ENCODE measurements at regions not wholly inside any gene's neighbourhood (a gene's known extent, or its start where the extent isn't known, plus 50 kb on each side); places are given as distances from the start of the nearest gene placed in this dataset.

DNA sequence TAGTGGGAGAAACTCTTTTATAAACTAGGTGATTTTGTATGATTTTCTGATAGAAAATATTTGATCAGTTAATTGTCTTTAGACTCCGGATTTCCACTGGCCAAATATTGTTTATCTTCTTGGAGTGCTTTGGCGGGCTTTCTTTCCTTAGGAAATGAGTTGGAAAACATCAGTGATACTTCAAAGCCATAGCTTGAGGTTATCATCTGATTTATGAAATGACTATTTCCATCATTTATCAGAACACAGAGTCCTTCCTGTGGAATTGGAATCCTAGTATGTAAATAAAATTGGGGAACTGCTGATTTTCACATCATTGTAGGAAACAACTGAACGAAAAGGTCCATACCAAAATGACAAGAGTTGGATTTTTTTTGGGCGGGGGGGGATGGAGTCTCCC, 186.0 kb upstream of the DCN start:
- no peak for TF ChIP-seq CTCF (IDR thresholded peaks at IDR 0.05; ENCODE audit: borderline replicate concordance, extremely low read depth, low read length, poor library complexity, severe bottlenecking)
- TF ChIP-seq EZH2 (IDR thresholded peaks at IDR 0.05; ENCODE audit: borderline replicate concordance, low read depth, low read length, severe bottlenecking): no peak
